ENCODE measurements at regions not wholly inside any gene's neighbourhood (a gene's known extent, or its start where the extent isn't known, plus 50 kb on each side); places are given as distances from the start of the nearest gene placed in this dataset.
A peak's percentile ranks its signal among the peaks of the same experiment; 100 is the strongest.

DNA sequence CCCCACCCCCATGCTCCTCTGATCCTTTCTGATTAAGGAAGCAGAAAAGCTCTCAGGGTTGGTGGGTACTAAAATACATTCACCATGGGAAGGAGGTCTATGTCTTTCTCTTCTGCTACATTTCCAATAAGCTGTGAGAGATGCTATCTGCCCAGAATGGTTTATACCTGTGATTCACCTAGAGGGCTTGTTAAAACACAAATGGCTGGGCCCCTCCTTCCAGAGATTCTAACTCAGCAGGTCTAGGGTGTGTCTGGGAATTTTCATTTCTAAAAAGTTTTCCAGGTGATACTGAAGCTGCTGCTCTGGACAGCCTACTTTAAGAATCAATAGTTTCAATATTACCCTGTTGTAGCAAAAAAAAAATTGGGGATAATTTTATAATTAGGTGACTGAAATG is 772.2 kb upstream of the ZEB2 start:
- TF ChIP-seq, protein P1, sequence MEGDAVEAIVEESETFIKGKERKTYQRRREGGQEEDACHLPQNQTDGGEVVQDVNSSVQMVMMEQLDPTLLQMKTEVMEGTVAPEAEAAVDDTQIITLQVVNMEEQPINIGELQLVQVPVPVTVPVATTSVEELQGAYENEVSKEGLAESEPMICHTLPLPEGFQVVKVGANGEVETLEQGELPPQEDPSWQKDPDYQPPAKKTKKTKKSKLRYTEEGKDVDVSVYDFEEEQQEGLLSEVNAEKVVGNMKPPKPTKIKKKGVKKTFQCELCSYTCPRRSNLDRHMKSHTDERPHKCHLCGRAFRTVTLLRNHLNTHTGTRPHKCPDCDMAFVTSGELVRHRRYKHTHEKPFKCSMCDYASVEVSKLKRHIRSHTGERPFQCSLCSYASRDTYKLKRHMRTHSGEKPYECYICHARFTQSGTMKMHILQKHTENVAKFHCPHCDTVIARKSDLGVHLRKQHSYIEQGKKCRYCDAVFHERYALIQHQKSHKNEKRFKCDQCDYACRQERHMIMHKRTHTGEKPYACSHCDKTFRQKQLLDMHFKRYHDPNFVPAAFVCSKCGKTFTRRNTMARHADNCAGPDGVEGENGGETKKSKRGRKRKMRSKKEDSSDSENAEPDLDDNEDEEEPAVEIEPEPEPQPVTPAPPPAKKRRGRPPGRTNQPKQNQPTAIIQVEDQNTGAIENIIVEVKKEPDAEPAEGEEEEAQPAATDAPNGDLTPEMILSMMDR (IDR thresholded peaks at IDR 0.05): no peak
- no peak for ATAC-seq (ENCODE audit: low FRiP score)
- DNase-seq (ENCODE audit: low spot score): no peak

DNA sequence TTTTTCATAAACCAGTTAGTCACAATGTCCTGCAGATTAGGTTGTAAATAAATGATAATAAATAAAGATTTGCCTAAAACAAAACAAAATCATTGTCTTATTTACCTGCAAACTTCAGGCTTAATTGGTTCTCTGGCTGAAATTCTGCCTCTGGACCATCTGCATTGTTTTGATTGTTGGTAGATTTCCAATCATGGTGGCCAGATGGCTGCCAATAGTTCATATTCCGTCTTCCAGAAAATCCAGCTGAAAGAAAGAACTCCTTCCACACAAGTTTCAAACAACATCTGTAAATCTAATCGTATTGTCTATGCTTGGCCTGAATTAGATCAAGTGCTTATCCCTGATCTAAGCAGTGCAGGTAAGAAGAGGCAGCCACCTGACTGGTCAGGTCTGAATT is 771.1 kb upstream of the ZEB2 start:
- DNase-seq (ENCODE audit: low spot score) (no peak), ATAC-seq (ENCODE audit: low FRiP score) (no peak)
- TF ChIP-seq, protein P1 (IDR thresholded peaks at IDR 0.05): no peak

DNA sequence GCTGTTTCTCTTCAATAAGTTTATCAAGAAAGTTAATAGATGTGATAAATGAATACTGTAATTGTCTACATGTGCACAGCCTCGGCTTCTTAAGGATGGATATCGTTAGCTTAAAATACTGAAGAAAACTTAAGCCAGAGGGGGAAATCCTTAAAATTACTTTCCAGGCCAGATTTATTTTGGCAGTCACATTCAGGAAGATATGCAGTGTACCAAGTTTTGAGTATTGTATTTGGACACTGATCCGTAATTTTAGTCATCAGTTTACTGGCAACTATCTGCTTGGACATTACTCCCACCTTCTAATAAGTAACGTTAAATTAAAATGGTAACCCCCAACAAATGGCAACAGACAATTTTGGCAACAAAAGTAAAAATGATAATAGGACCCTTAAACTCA is 770.0 kb upstream of the ZEB2 start:
- DNase-seq (ENCODE audit: low spot score) (no peak), ATAC-seq (ENCODE audit: low FRiP score) (no peak)
- TF ChIP-seq, protein P1 (IDR thresholded peaks at IDR 0.05): no peak

DNA sequence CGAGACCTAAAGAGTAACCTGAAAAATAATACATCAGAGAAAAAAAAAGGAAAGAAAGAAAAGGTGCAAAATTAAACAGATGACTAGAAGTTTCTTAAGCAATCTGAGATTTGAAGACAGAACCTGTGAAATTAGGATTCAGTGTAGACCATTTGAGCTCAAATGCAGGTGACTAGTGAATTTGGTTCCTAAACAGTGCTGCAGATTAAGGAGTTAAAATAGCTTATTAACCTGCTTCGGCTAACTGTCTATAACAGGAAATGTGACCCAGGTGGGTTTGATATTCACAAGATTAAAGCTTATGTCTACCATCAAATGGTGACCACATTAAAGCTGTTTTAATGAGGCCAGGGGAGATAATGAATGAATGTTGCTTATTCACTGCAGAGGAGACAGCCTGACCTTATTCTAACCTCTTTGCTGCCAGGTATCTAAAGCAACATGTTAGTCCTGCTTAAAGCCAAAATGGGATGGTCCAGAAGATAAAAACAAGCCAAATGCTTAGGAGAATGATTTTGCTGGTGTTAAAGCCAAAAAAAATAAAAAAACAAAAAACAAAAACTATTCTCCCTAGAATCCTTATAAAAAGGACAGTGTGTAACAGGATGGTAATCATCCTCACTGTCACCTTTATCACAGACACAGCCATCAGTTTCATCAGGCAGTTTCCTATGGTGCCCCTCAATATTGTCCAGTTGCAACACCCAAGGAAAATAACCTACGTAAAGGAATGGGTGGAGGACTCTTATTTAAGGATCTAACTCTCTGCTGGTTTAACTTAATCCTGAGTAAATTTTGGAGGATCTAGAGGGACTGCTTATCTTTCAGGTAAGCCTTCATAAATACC is 769.0 kb upstream of the ZEB2 start:
- TF ChIP-seq, protein P1 (IDR thresholded peaks at IDR 0.05): no peak
- DNase-seq (ENCODE audit: low spot score): no peak
- peak; percentile 59 for ATAC-seq (ENCODE audit: low FRiP score)

DNA sequence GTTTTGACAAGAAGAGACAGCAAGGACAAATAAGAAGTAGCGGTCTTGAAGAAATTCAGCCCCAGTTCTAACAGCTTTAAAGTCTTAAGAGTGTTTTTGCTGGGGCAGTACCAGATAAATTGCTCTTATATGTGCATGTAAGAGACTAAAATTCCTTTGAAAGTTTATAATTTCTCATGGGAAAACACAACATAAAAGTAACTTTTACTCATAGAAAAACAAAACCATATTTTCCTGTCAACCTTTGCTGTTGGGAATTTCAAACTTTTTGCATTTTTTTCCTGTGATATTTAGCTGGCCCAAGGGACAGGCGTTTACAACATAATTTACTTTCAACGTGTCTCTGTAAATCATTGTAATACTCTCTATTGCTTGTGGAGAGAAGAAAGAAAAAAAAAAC is 767.8 kb upstream of the ZEB2 start:
- no peak for DNase-seq (ENCODE audit: low spot score)
- ATAC-seq (ENCODE audit: low FRiP score): no peak
- TF ChIP-seq, protein P1 (IDR thresholded peaks at IDR 0.05): no peak

DNA sequence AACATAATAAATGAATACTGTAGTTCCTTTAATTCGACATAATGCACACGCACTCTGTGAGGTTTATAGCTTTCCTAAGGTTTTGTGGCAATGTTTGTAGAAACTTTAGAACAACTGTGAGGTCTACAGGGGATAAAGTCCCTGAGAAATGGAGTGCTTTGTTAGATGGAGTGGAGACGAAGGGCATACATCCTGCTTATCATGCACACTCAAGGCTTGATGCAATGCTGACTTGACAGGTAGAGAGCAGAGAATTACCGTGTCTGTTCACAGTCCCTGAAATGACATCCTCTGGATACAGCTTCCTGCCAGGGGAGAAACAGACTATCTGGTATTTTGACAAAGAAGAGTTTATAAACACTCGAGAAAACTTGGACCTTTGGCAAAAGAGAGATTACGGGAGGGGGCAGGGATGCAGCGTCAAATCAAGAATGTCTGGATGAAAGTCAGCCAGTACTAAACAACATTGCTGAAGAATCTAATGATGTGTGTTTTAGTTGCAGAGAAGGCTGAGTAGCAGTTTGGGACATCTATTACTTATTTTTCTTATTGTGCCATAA is 766.9 kb upstream of the ZEB2 start:
- TF ChIP-seq, protein P1 (IDR thresholded peaks at IDR 0.05): no peak
- ATAC-seq (ENCODE audit: low FRiP score) (no peak), DNase-seq (ENCODE audit: low spot score) (no peak)

DNA sequence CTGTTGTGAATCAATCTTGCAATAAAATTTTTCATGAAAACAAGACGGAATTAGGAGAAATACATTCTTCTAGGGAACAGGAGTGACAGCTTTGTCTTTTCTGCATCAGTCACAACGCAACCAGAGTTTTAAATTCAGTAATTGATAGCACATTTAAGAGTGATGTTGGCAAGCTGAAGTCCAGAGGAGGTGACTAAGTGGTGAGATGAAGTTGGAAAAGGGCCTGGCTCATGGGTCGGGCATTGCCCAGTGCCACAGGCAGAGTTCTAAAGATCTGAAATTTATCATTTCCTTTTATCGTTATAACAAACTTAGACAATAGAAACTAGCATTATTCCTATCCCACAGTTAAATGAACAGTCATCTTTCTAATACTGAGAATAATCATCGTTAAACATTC is 764.6 kb upstream of the ZEB2 start:
- ATAC-seq (ENCODE audit: low FRiP score) (no peak), DNase-seq (ENCODE audit: low spot score) (no peak)
- TF ChIP-seq, protein P1 (IDR thresholded peaks at IDR 0.05): no peak

Measured in omental fat pad (tissue), 3 donors.